ENCODE measurements at regions not wholly inside any gene's neighbourhood (a gene's known extent, or its start where the extent isn't known, plus 50 kb on each side); places are given as distances from the start of the nearest gene placed in this dataset.

GRCh38 chr1:216826214-216826613, 103.0 kb upstream of the ESRRG start:
- H3K9ac ChIP-seq (ENCODE audit: insufficient read depth, low read length): no peak overlapping the region
- TF ChIP-seq CTCF (conservative IDR thresholded peaks at IDR 0.05 in 1 of 2, IDR thresholded peaks at IDR 0.05 in 1 of 2; ENCODE audit: low read depth in 1 of 2, low read length in 2 of 2) (no peak), EZH2 (IDR thresholded peaks at IDR 0.05; ENCODE audit: low read length, missing control alignments) (no peak)
- H3K79me2 ChIP-seq (ENCODE audit: control insufficient read depth, insufficient read depth, low read length): no peaks in the 10 kb centered on the region
- H3K27ac ChIP-seq (ENCODE audit: insufficient read depth, low read length): no peak overlapping the region
- no peak overlapping the region for H3K4me3 ChIP-seq (replicated peaks in 1 of 4; ENCODE audit: control extremely low read depth in 1 of 4, insufficient read depth in 1 of 4, low read depth in 3 of 4, low read length in 4 of 4)
- no peaks in the 10 kb centered on the region for H4K20me1 ChIP-seq (ENCODE audit: control insufficient read depth, extremely low read depth, insufficient read depth, low read length)
- no peaks in the 10 kb centered on the region for H3K9me3 ChIP-seq (ENCODE audit: control insufficient read depth, insufficient read depth, low read depth, low read length)
- DNase-seq (ENCODE audit: low read depth in 2 of 2): no peak
- no peak overlapping the region for H2AFZ ChIP-seq (ENCODE audit: low read length)
- no peaks in the 10 kb centered on the region for H3K27me3 ChIP-seq (ENCODE audit: control insufficient read depth, insufficient read depth, low read length)
- H3K4me1 ChIP-seq (ENCODE audit: control insufficient read depth, extremely low read depth, insufficient read depth, low read length): no peaks in the 10 kb centered on the region
- H3K4me2 ChIP-seq (ENCODE audit: extremely low read depth, insufficient read depth, low read length): no peak overlapping the region
- H3K36me3 ChIP-seq (ENCODE audit: control insufficient read depth, insufficient read depth, low read length): no peaks in the 10 kb centered on the region

- Histone ChIP-seq H3K36me3 (ENCODE audit: control insufficient read depth, insufficient read depth, low read length) (no peaks in the 10 kb centered on the region), H3K79me2 (ENCODE audit: control insufficient read depth, insufficient read depth, low read length) (no peaks in the 10 kb centered on the region), H4K20me1 (ENCODE audit: control insufficient read depth, extremely low read depth, insufficient read depth, low read length) (no peaks in the 10 kb centered on the region), H3K4me3 (replicated peaks in 1 of 4; ENCODE audit: control extremely low read depth in 1 of 4, insufficient read depth in 1 of 4, low read depth in 3 of 4, low read length in 4 of 4) (no peak overlapping the region), H3K9ac (ENCODE audit: insufficient read depth, low read length) (no peak overlapping the region), H3K27ac (ENCODE audit: insufficient read depth, low read length) (no peak overlapping the region), H3K4me1 (ENCODE audit: control insufficient read depth, extremely low read depth, insufficient read depth, low read length) (no peaks in the 10 kb centered on the region), H2AFZ (ENCODE audit: low read length) (no peak overlapping the region), H3K27me3 (ENCODE audit: control insufficient read depth, insufficient read depth, low read length) (no peaks in the 10 kb centered on the region), H3K9me3 (ENCODE audit: control insufficient read depth, insufficient read depth, low read depth, low read length) (no peaks in the 10 kb centered on the region), H3K4me2 (ENCODE audit: extremely low read depth, insufficient read depth, low read length) (no peak overlapping the region)
- DNase-seq (ENCODE audit: low read depth in 2 of 2): no peak
- TF ChIP-seq CTCF (conservative IDR thresholded peaks at IDR 0.05 in 1 of 2, IDR thresholded peaks at IDR 0.05 in 1 of 2; ENCODE audit: low read depth in 1 of 2, low read length in 2 of 2) (no peak), EZH2 (IDR thresholded peaks at IDR 0.05; ENCODE audit: low read length, missing control alignments) (no peak)
Observed at GRCh38 chr1:216825557-216825956, 102.3 kb upstream of the ESRRG start.

GRCh38 chr1:216824511-216824910, 101.3 kb upstream of the ESRRG start:
- H3K4me3 ChIP-seq (replicated peaks in 1 of 4; ENCODE audit: control extremely low read depth in 1 of 4, insufficient read depth in 1 of 4, low read depth in 3 of 4, low read length in 4 of 4): no peak overlapping the region
- TF ChIP-seq EZH2 (IDR thresholded peaks at IDR 0.05; ENCODE audit: low read length, missing control alignments) (no peak), CTCF (conservative IDR thresholded peaks at IDR 0.05 in 1 of 2, IDR thresholded peaks at IDR 0.05 in 1 of 2; ENCODE audit: low read depth in 1 of 2, low read length in 2 of 2) (no peak)
- no peak overlapping the region for H3K4me2 ChIP-seq (ENCODE audit: extremely low read depth, insufficient read depth, low read length)
- no peaks in the 10 kb centered on the region for H3K4me1 ChIP-seq (ENCODE audit: control insufficient read depth, extremely low read depth, insufficient read depth, low read length)
- no peak overlapping the region for H3K27ac ChIP-seq (ENCODE audit: insufficient read depth, low read length)
- H3K9ac ChIP-seq (ENCODE audit: insufficient read depth, low read length): no peak overlapping the region
- no peaks in the 10 kb centered on the region for H3K36me3 ChIP-seq (ENCODE audit: control insufficient read depth, insufficient read depth, low read length)
- no peaks in the 10 kb centered on the region for H3K9me3 ChIP-seq (ENCODE audit: control insufficient read depth, insufficient read depth, low read depth, low read length)
- no peaks in the 10 kb centered on the region for H3K27me3 ChIP-seq (ENCODE audit: control insufficient read depth, insufficient read depth, low read length)
- H2AFZ ChIP-seq (ENCODE audit: low read length): no peak overlapping the region
- peak; percentile 17 to 30 for DNase-seq (ENCODE audit: low read depth in 2 of 2)
- no peaks in the 10 kb centered on the region for H4K20me1 ChIP-seq (ENCODE audit: control insufficient read depth, extremely low read depth, insufficient read depth, low read length)
- no peaks in the 10 kb centered on the region for H3K79me2 ChIP-seq (ENCODE audit: control insufficient read depth, insufficient read depth, low read length)

All from fibroblast of lung (primary cell).